ENCODE measurements at regions not wholly inside any gene's neighbourhood (a gene's known extent, or its start where the extent isn't known, plus 50 kb on each side); places are given as distances from the start of the nearest gene placed in this dataset.

DNA sequence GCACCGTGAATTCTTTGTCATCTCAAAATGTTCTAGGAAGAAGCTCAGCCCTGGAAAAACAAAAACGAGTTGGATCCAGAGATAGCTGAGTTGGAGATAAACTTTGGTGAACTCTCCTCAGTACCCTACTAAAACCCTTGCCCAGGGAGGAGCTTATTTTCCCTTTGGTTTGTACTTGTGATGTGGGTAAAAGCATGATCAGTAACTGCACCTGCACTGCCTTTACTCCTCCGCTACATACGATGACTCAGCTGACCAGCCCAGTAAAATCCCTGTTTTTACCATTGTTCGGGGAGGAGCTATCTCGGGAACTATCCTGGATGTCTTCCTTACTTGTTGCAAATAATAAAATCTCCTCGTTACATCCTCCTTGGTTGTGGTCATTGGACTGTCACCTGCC lies 359.3 kb downstream of the SH2D4B start:
- Mint-ChIP-seq H3K27ac (no peak overlapping the region), H3K9me3 (peaks cover 0 to 2% (median 0%) of the 10 kb centered on the region in 7 donors), H3K4me1 (no peaks in the 10 kb centered on the region), H3K27me3 (ENCODE audit: low read depth in 3 of 3) (peaks cover 0 to 3% (median 0%) of the 10 kb centered on the region in 3 donors), H3K36me3 (no peaks in the 10 kb centered on the region), H3K4me3 (no peak overlapping the region)
- Histone ChIP-seq H3K27ac (ENCODE audit: low read depth in 1 of 2, low read length in 2 of 2) (no peak overlapping the region), H3K4me1 (ENCODE audit: control insufficient read depth in 1 of 2, insufficient read depth in 2 of 2, low read length in 2 of 2) (no peaks in the 10 kb centered on the region), H3K9ac (ENCODE audit: insufficient read depth, low read length, poor library complexity, severe bottlenecking) (no peak overlapping the region), H3K4me2 (replicated peaks; ENCODE audit: extremely low read depth, low read length, poor library complexity, severe bottlenecking) (no peak overlapping the region), H4K20me1 (ENCODE audit: insufficient read depth, low read length) (no peaks in the 10 kb centered on the region), H3K36me3 (replicated peaks in 1 of 2; ENCODE audit: control insufficient read depth in 1 of 2, insufficient read depth in 2 of 2, low read length in 2 of 2) (no peaks in the 10 kb centered on the region), H3K4me3 (replicated peaks in 1 of 3; ENCODE audit: low read depth in 2 of 3, low read length in 3 of 3) (no peak overlapping the region), H3K9me3 (replicated peaks in 1 of 2; ENCODE audit: control insufficient read depth in 1 of 2, insufficient read depth in 1 of 2, low read length in 2 of 2) (no peaks in the 10 kb centered on the region), H3K79me2 (ENCODE audit: insufficient read depth, low read length) (no peaks in the 10 kb centered on the region), H2AFZ (ENCODE audit: insufficient read depth, low read depth, low read length, poor library complexity, severe bottlenecking) (no peak overlapping the region), H3K27me3 (ENCODE audit: control insufficient read depth in 2 of 2, insufficient read depth in 2 of 2, low read length in 2 of 2) (no peaks in the 10 kb centered on the region)
- no peak for DNase-seq
- intact Hi-C loops (cut with micrococcal nuclease), result no loop called here
- no CpG with 5 or more reads among the region's 7 CpGs for WGBS (ENCODE audit: insufficient coverage)
- TF ChIP-seq, protein P1, sequence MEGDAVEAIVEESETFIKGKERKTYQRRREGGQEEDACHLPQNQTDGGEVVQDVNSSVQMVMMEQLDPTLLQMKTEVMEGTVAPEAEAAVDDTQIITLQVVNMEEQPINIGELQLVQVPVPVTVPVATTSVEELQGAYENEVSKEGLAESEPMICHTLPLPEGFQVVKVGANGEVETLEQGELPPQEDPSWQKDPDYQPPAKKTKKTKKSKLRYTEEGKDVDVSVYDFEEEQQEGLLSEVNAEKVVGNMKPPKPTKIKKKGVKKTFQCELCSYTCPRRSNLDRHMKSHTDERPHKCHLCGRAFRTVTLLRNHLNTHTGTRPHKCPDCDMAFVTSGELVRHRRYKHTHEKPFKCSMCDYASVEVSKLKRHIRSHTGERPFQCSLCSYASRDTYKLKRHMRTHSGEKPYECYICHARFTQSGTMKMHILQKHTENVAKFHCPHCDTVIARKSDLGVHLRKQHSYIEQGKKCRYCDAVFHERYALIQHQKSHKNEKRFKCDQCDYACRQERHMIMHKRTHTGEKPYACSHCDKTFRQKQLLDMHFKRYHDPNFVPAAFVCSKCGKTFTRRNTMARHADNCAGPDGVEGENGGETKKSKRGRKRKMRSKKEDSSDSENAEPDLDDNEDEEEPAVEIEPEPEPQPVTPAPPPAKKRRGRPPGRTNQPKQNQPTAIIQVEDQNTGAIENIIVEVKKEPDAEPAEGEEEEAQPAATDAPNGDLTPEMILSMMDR (IDR thresholded peaks at IDR 0.05), result no peak

GRCh38 chr10:80900661-80901060 lies 363.0 kb downstream of the SH2D4B start:
- no peak overlapping the region for H3K4me3 Mint-ChIP-seq
- Histone ChIP-seq H4K20me1 (ENCODE audit: insufficient read depth, low read length) (no peaks in the 10 kb centered on the region), H2AFZ (ENCODE audit: insufficient read depth, low read depth, low read length, poor library complexity, severe bottlenecking) (no peak overlapping the region), H3K4me3 (replicated peaks in 1 of 3; ENCODE audit: low read depth in 2 of 3, low read length in 3 of 3) (no peak overlapping the region), H3K4me2 (replicated peaks; ENCODE audit: extremely low read depth, low read length, poor library complexity, severe bottlenecking) (no peak overlapping the region), H3K4me1 (ENCODE audit: control insufficient read depth in 1 of 2, insufficient read depth in 2 of 2, low read length in 2 of 2) (no peaks in the 10 kb centered on the region), H3K9me3 (replicated peaks in 1 of 2; ENCODE audit: control insufficient read depth in 1 of 2, insufficient read depth in 1 of 2, low read length in 2 of 2) (no peaks in the 10 kb centered on the region), H3K36me3 (replicated peaks in 1 of 2; ENCODE audit: control insufficient read depth in 1 of 2, insufficient read depth in 2 of 2, low read length in 2 of 2) (no peaks in the 10 kb centered on the region), H3K27me3 (ENCODE audit: control insufficient read depth in 2 of 2, insufficient read depth in 2 of 2, low read length in 2 of 2) (no peaks in the 10 kb centered on the region), H3K9ac (ENCODE audit: insufficient read depth, low read length, poor library complexity, severe bottlenecking) (no peak overlapping the region), H3K27ac (ENCODE audit: low read depth in 1 of 2, low read length in 2 of 2) (no peak overlapping the region), H3K79me2 (ENCODE audit: insufficient read depth, low read length) (no peaks in the 10 kb centered on the region)
- H3K27ac Mint-ChIP-seq, result no peak overlapping the region
- H3K36me3 Mint-ChIP-seq, result no peaks in the 10 kb centered on the region
- peaks cover 0 to 2% (median 0%) of the 10 kb centered on the region in 7 donors for H3K9me3 Mint-ChIP-seq
- no CpG with 5 or more reads among the region's 1 CpG for WGBS (ENCODE audit: insufficient coverage)
- TF ChIP-seq, protein P1 (IDR thresholded peaks at IDR 0.05), result no peak
- H3K27me3 Mint-ChIP-seq (ENCODE audit: low read depth in 3 of 3), result no peaks in the 10 kb centered on the region
- no peak for DNase-seq
- H3K4me1 Mint-ChIP-seq, result no peaks in the 10 kb centered on the region
- intact Hi-C loops (cut with micrococcal nuclease), result no loop called here
